GM12864 (cell line): ENCODE measurements at regions not wholly inside any gene's neighbourhood (a gene's known extent, or its start where the extent isn't known, plus 50 kb on each side); places are given as distances from the start of the nearest gene placed in this dataset.

ENCODE experiments used
- DNase-seq: peaks from one replicate; pipeline ENCODE4 v3.0.0-alpha.2; 2011; ENCODE audit warnings: low read depth
- H3K4me3 ChIP-seq: 2 replicates; pipeline ENCODE4 v1.5.1; 2011; ENCODE audit warnings: mild to moderate bottlenecking, low read depth, low read length, control low read depth
- CTCF ChIP-seq: IDR thresholded peaks from 2 replicates; pipeline ENCODE4 v1.5.1; 2011; ENCODE audit warnings: low read depth, mild to moderate bottlenecking, moderate library complexity, low read length, control low read depth, inconsistent platforms; ENCODE audit errors: missing control alignments

- H3K4me3 ChIP-seq = no peak overlapping the region
- no peak for TF ChIP-seq CTCF
Observed at GRCh38 chr14:71317385-71318096, 410.3 kb downstream of the PCNX1 start.

GRCh38 chr14:71318097-71318459 is 410.8 kb downstream of the PCNX1 start:
- no peak for DNase-seq
- no peak for TF ChIP-seq CTCF
- no peak overlapping the region for H3K4me3 ChIP-seq

More at GRCh38 chr14:71317385-71318096, 410.3 kb downstream of the PCNX1 start:
- no peak for DNase-seq

GRCh38 chr14:71319666-71320065 is 412.4 kb downstream of the PCNX1 start:
- no peak for TF ChIP-seq CTCF
- no peak for DNase-seq
- H3K4me3 ChIP-seq = peak overlapping the region; percentile 54

GRCh38 chr14:71320107-71320733 is 413.0 kb downstream of the PCNX1 start, which contains the start of gene SIPA1L1:
Gene SIPA1L1 (plus strand): TSS chr14:71320476.
- no peak for TF ChIP-seq CTCF
- peak; percentile 97 for DNase-seq

GRCh38 chr14:71320734-71321573 is 413.7 kb downstream of the PCNX1 start:
- H3K4me3 ChIP-seq = peak overlapping the region; percentile 86
- DNase-seq = no peak
- no peak for TF ChIP-seq CTCF

More at GRCh38 chr14:71320107-71320733, 413.0 kb downstream of the PCNX1 start, which contains the start of gene SIPA1L1:
- peak within 1 kb of the TSS; percentile 86 for H3K4me3 ChIP-seq

- DNase-seq = no peak
- H3K4me3 ChIP-seq = peak overlapping the region; percentile 86
- TF ChIP-seq CTCF = no peak
Observed at GRCh38 chr14:71321574-71322315, 414.5 kb downstream of the PCNX1 start.
